Right atrium auricular region (tissue), 2 donors: ENCODE measurements at regions not wholly inside any gene's neighbourhood (a gene's known extent, or its start where the extent isn't known, plus 50 kb on each side); places are given as distances from the start of the nearest gene placed in this dataset.

Experiments
- DNase-seq: peaks from one replicate; pipeline ENCODE4 v3.0.0-alpha.2; 2019; ENCODE audit warnings: low spot score
- H3K27ac ChIP-seq, 2 donors: fragments of 200-600 bp; sonication (generic); 1 replicate in 1 of 2; 2 replicates in 1 of 2; pipeline ENCODE4 v1.5.1; 2016 to 2019
- H3K27me3 ChIP-seq, 2 donors: fragments of 200-600 bp; sonication (generic); one replicate each; pipeline versions ENCODE4 v1.5.1 to v1.6.0; 2017 to 2019
- H3K36me3 ChIP-seq: fragments of 200-600 bp; sonication (generic); one replicate; pipeline ENCODE4 v1.5.1; 2016
- H3K4me1 ChIP-seq, 2 donors: fragments of 200-600 bp; sonication (generic); one replicate each; pipeline versions ENCODE4 v1.5.1 to v1.6.0; 2017 to 2019
- H3K4me3 ChIP-seq, 2 donors: fragments of 200-600 bp; sonication (generic); 1 replicate in 1 of 2; 2 replicates in 1 of 2; pipeline ENCODE4 v1.5.1; 2017 to 2019; ENCODE audit warnings: mild to moderate bottlenecking in 1 of 2, moderate library complexity in 1 of 2
- H3K9me3 ChIP-seq, 2 donors: fragments of 200-600 bp; sonication (generic); one replicate each; pipeline ENCODE4 v1.5.1; 2019
- CTCF ChIP-seq, 2 donors: fragments of 200-600 bp; sonication (generic); IDR thresholded peaks; one replicate each; pipeline ENCODE4 v1.5.1; 2019; ENCODE audit warnings: antibody characterized with exemption in 2 of 2

GRCh38 chr6:168182908-168183612, 104.0 kb upstream of the FRMD1 start:
- Histone ChIP-seq H3K4me1 (no peaks in the 10 kb centered on the region), H3K36me3 (no peaks in the 10 kb centered on the region), H3K9me3 (no peaks in the 10 kb centered on the region), H3K27ac (no peak overlapping the region), H3K27me3 (no peaks in the 10 kb centered on the region), H3K4me3 (no peak overlapping the region)
- no peak for DNase-seq
- no peak for TF ChIP-seq CTCF (IDR thresholded peaks at IDR 0.05)

GRCh38 chr6:168182366-168182765, 103.4 kb upstream of the FRMD1 start:
- no peaks in the 10 kb centered on the region for H3K36me3 ChIP-seq
- H3K4me3 ChIP-seq = no peak overlapping the region
- no peaks in the 10 kb centered on the region for H3K27me3 ChIP-seq
- H3K27ac ChIP-seq = no peak overlapping the region
- no peak for DNase-seq
- H3K4me1 ChIP-seq = no peaks in the 10 kb centered on the region
- no peaks in the 10 kb centered on the region for H3K9me3 ChIP-seq
- no peak for TF ChIP-seq CTCF (IDR thresholded peaks at IDR 0.05)

- DNase-seq = no peak
- no peaks in the 10 kb centered on the region for H3K27me3 ChIP-seq
- TF ChIP-seq CTCF (IDR thresholded peaks at IDR 0.05) = no peak
- H3K4me1 ChIP-seq = no peaks in the 10 kb centered on the region
- H3K9me3 ChIP-seq = no peaks in the 10 kb centered on the region
- no peak overlapping the region for H3K27ac ChIP-seq
- H3K36me3 ChIP-seq = no peaks in the 10 kb centered on the region
- no peak overlapping the region for H3K4me3 ChIP-seq
Observed at GRCh38 chr6:168181876-168182275, 102.9 kb upstream of the FRMD1 start.

- H3K27me3 ChIP-seq = no peaks in the 10 kb centered on the region
Observed at GRCh38 chr6:168181316-168181715, 102.3 kb upstream of the FRMD1 start.

GRCh38 chr6:168180548-168181011, 101.6 kb upstream of the FRMD1 start:
- Histone ChIP-seq H3K4me1 (no peaks in the 10 kb centered on the region), H3K4me3 (no peak overlapping the region), H3K36me3 (no peaks in the 10 kb centered on the region), H3K9me3 (no peaks in the 10 kb centered on the region), H3K27ac (no peak overlapping the region), H3K27me3 (no peaks in the 10 kb centered on the region)
- no peak for TF ChIP-seq CTCF (IDR thresholded peaks at IDR 0.05)
- no peak for DNase-seq

More at GRCh38 chr6:168181316-168181715, 102.3 kb upstream of the FRMD1 start:
- Histone ChIP-seq H3K36me3 (no peaks in the 10 kb centered on the region), H3K27ac (no peak overlapping the region), H3K4me3 (no peak overlapping the region), H3K4me1 (no peaks in the 10 kb centered on the region), H3K9me3 (no peaks in the 10 kb centered on the region)
- DNase-seq = no peak
- TF ChIP-seq CTCF (IDR thresholded peaks at IDR 0.05) = no peak
